HepG2 (cell line): ENCODE measurements at regions not wholly inside any gene's neighbourhood (a gene's known extent, or its start where the extent isn't known, plus 50 kb on each side); places are given as distances from the start of the nearest gene placed in this dataset.

ENCODE experiments used
- ATAC-seq: fragments of 200-7000 bp; cut with Tn5 transposase; 3 replicates; pipeline ENCODE4 v1.9.1; 2020; ENCODE audit warnings: mild to moderate bottlenecking, moderate library complexity
- BruUV-seq: library from RNA; stranded (reverse); fragments of 400-500 nt; replicated peaks from 2 replicates; lab custom pipeline; 2021; lab: Mats Ljungman, UMichigan
- CTCF ChIA-PET: fragments of 300-600 bp; formaldehyde crosslinking; extraction: SDS; loops from one replicate; lab custom pipeline; 2021; ENCODE audit warnings: low total read pairs, inconsistent platforms, low intra/inter-chr PET ratio; lab: Yijun Ruan, JAX
- POLR2A ChIA-PET: fragments of 350-600 bp; sonication (Branson Sonifier 250); formaldehyde crosslinking; loops from one replicate; lab custom pipeline; 2020; ENCODE audit warnings: antibody characterized with exemption, inconsistent platforms; lab: Yijun Ruan, JAX
- DNase-seq: peaks from one replicate; pipeline ENCODE4 v3.0.0-alpha.2; 2015; ENCODE audit warnings: low spot score
- FAIRE-seq: peaks from 3 replicates; lab custom pipeline; 2011; peaks lifted over from hg19 to GRCh38; lab: Jason Lieb, UNC
- H2AFZ ChIP-seq: one replicate; pipeline ENCODE4 v1.6.1; 2011; ENCODE audit warnings: low read length, inconsistent platforms
- H3K27ac ChIP-seq: fragments of 300-600 bp; 3 replicates; pipeline ENCODE4 v1.8.0; 2011; ENCODE audit warnings: mixed run types, mild to moderate bottlenecking, mixed read lengths, low read length, inconsistent platforms; ENCODE audit not compliant: insufficient read depth; ENCODE audit errors: extremely low read length
- H3K27me3 ChIP-seq, 2 experiments: fragments of 200-600 bp in 1 of 2; 2 replicates in 1 of 2; 3 replicates in 1 of 2; pipeline versions ENCODE4 v1.6.0 to v1.8.0; 2011; ENCODE audit warnings: low read length in 2 of 2, mild to moderate bottlenecking in 2 of 2, moderate library complexity in 2 of 2, inconsistent platforms in 1 of 2; ENCODE audit not compliant: insufficient read depth in 2 of 2, control insufficient read depth in 1 of 2
- H3K36me3 ChIP-seq, 2 experiments: fragments of 200-600 bp in 1 of 2; replicated peaks in 1 of 2; 2 replicates in 1 of 2; 3 replicates in 1 of 2; pipeline versions ENCODE4 v1.5.1 to v1.8.0; 2011; ENCODE audit warnings: low read length in 2 of 2, inconsistent platforms in 1 of 2; ENCODE audit not compliant: insufficient read depth in 2 of 2, control insufficient read depth in 1 of 2
- H3K4me1 ChIP-seq: 2 replicates; pipeline ENCODE4 v1.5.1; 2012; ENCODE audit warnings: low read length, inconsistent platforms; ENCODE audit not compliant: insufficient read depth
- H3K4me2 ChIP-seq: 2 replicates; pipeline ENCODE4 v1.6.0; 2011; ENCODE audit warnings: low read depth, low read length, inconsistent platforms
- H3K4me3 ChIP-seq, 3 experiments: fragments of 200-600 bp in 1 of 3; sonication (generic), shearing (Covaris generic) in 1 of 3; replicated peaks in 1 of 3; 2 replicates each; pipeline ENCODE4 v1.5.1; 2011 to 2016; ENCODE audit warnings: low read length in 3 of 3, inconsistent platforms in 2 of 3, low read depth in 2 of 3, mild to moderate bottlenecking in 2 of 3, control low read depth in 1 of 3, mixed read lengths in 1 of 3; ENCODE audit not compliant: insufficient read depth in 1 of 3
- H3K79me2 ChIP-seq: one replicate; pipeline ENCODE4 v1.6.1; 2011; ENCODE audit warnings: low read length, inconsistent platforms; ENCODE audit not compliant: insufficient read depth
- H3K9ac ChIP-seq: 2 replicates; pipeline ENCODE4 v1.6.0; 2011; ENCODE audit warnings: mild to moderate bottlenecking, low read depth, low read length, inconsistent platforms; ENCODE audit not compliant: insufficient read depth
- H3K9me3 ChIP-seq: 2 replicates; pipeline ENCODE4 v1.5.1; 2012; ENCODE audit warnings: mild to moderate bottlenecking, low read length
- H4K20me1 ChIP-seq: 2 replicates; pipeline ENCODE4 v1.6.0; 2011; ENCODE audit warnings: inconsistent platforms, mild to moderate bottlenecking, low read length, moderate library complexity; ENCODE audit not compliant: insufficient read depth
- ATF7 ChIP-seq, 2 experiments: fragments of 450-650 bp in 1 of 2; sonication (generic) in 1 of 2; formaldehyde crosslinking in 1 of 2; IDR thresholded peaks; 2 replicates each; pipeline versions ENCODE4 v1.4.0 to v1.6.1; 2016 to 2020; ENCODE audit warnings: antibody characterized with exemption in 1 of 2, mild to moderate bottlenecking in 1 of 2, missing genetic modification reagents in 1 of 2
- NFIC ChIP-seq: IDR thresholded peaks from 2 replicates; pipeline ENCODE4 v1.6.1; 2012; ENCODE audit warnings: mild to moderate bottlenecking, low read length, inconsistent platforms
- PAWR ChIP-seq: sonication (generic); formaldehyde crosslinking; IDR thresholded peaks from 2 replicates; pipeline ENCODE4 v1.4.0; 2020; ENCODE audit warnings: missing genetic modification reagents, mild to moderate bottlenecking, borderline replicate concordance
- THAP11 ChIP-seq: IDR thresholded peaks from 2 replicates; pipeline ENCODE4 v1.6.1; 2016; ENCODE audit warnings: missing biosample characterization, missing genetic modification reagents
- YEATS2 ChIP-seq: sonication (generic); formaldehyde crosslinking; IDR thresholded peaks from 2 replicates; pipeline ENCODE4 v1.4.0; 2020; ENCODE audit warnings: missing genetic modification reagents, borderline replicate concordance
- ZBTB26 ChIP-seq: IDR thresholded peaks from 2 replicates; pipeline ENCODE4 v1.6.1; 2016; ENCODE audit warnings: missing compliant biosample characterization, missing genetic modification reagents, borderline replicate concordance
- ZBTB46 ChIP-seq: sonication (generic); formaldehyde crosslinking; IDR thresholded peaks from 2 replicates; pipeline ENCODE4 v1.4.0; 2020; ENCODE audit warnings: mild to moderate bottlenecking, missing genetic modification reagents, borderline replicate concordance
- ZKSCAN1 ChIP-seq: fragments of 150-350 bp; IDR thresholded peaks from 2 replicates; pipeline ENCODE4 v1.6.1; 2014; ENCODE audit warnings: low read length
- ZNF138 ChIP-seq: sonication (generic); formaldehyde crosslinking; IDR thresholded peaks from 2 replicates; pipeline ENCODE4 v1.5.0; 2020; ENCODE audit warnings: mild to moderate bottlenecking, low read depth, missing genetic modification reagents
- ZNF33A ChIP-seq: sonication (generic); formaldehyde crosslinking; IDR thresholded peaks from 2 replicates; pipeline ENCODE4 v1.5.1; 2020; ENCODE audit warnings: missing genetic modification reagents, mild to moderate bottlenecking, moderate library complexity, borderline replicate concordance
- ZNF577 ChIP-seq: sonication (generic); formaldehyde crosslinking; IDR thresholded peaks from 2 replicates; pipeline ENCODE4 v1.4.0; 2020; ENCODE audit warnings: mild to moderate bottlenecking, low read depth, missing genetic modification reagents, borderline replicate concordance
- ZNF615 ChIP-seq: sonication (generic); formaldehyde crosslinking; IDR thresholded peaks from 2 replicates; pipeline ENCODE4 v1.5.0; 2020; ENCODE audit warnings: mild to moderate bottlenecking, missing genetic modification reagents, borderline replicate concordance
- WGBS: methylation state at CpG from one replicate; pipeline ENCODE4 v1.1.6; 2017; ENCODE audit warnings: low lambda C conversion rate; 5-methylcytosine and 5-hydroxymethylcytosine counted together
- in situ Hi-C: cut with HindIII; loops from 2 replicates; pipeline ENCODE4 v1.10.0; 2017; ENCODE audit warnings: low pct_unique_long_range_greater_than_20kb; ENCODE audit not compliant: extremely low pct_ligation_motif_present
- intact Hi-C: fragments of 100-400 bp; cut with micrococcal nuclease; formaldehyde crosslinking; loops from one replicate; pipeline ENCODE4 v1.10.0; 2022; ENCODE audit not compliant: unreplicated experiment

DNA sequence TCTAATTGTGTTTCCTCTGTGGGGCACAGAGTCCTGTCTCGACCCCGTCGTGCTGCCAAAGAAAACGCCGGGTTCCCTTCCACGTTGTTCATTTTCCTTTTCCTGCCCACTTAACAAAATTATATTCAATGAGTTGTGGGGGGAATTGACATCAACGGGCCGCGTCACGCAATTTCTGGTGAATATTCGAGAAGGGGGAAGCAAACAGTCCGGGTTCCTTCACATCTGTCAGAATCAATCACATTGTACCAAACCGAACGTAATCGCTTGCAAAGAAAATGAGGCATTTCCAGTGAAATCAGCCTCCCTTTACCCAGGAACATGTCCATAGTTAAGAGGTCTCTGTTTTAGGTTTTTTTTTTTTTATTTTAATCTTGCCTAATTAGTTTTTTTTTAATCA is 243.5 kb downstream of the SHOX start (continued):
- TF ChIP-seq ZBTB46 (CRISPR knock-in tag) (no peak), ATF7 (IDR thresholded peaks at IDR 0.05) (no peak), ATF7 (CRISPR knock-in tag; IDR thresholded peaks at IDR 0.05) (no peak)

GRCh38 chrX:873016-873415 is 242.4 kb downstream of the SHOX start:
- ChIA-PET POLR2A (no interaction called here), CTCF (no interaction called here)
- H3K9ac ChIP-seq: no peak overlapping the region
- no peak for FAIRE-seq
- 53% methylated on average over 7 of the region's 7 CpGs for WGBS
- peaks cover 11% of the 10 kb centered on the region for H3K9me3 ChIP-seq
- no peaks in the 10 kb centered on the region for H3K4me1 ChIP-seq
- no peaks in the 10 kb centered on the region for H3K79me2 ChIP-seq
- TF ChIP-seq ZNF138 (CRISPR knock-in tag): no peak
- no peak for TF ChIP-seq ZBTB26 (CRISPR knock-in tag)
- TF ChIP-seq THAP11 (CRISPR knock-in tag): no peak
- TF ChIP-seq PAWR (CRISPR knock-in tag): no peak
- TF ChIP-seq NFIC: no peak
- TF ChIP-seq ZNF577 (CRISPR knock-in tag): no peak
- no peak for TF ChIP-seq ZKSCAN1
- no peak for TF ChIP-seq ZNF33A (CRISPR knock-in tag)
- TF ChIP-seq YEATS2 (CRISPR knock-in tag): no peak
- TF ChIP-seq ZNF615 (CRISPR knock-in tag): no peak
- H4K20me1 ChIP-seq: no peaks in the 10 kb centered on the region
- ATAC-seq: no peak
- in situ Hi-C loops (no loop called here), intact Hi-C loops (no loop called here)
- H3K27me3 ChIP-seq: no peaks in the 10 kb centered on the region; a peak in 1 of 5 replicates
- no peak overlapping the region for H3K4me2 ChIP-seq
- no TSS peak for BruUV-seq
- H3K4me3 ChIP-seq: no peak overlapping the region
- H3K36me3 ChIP-seq: no peaks in the 10 kb centered on the region
- H2AFZ ChIP-seq: no peak overlapping the region
- DNase-seq: no peak
- no peak overlapping the region for H3K27ac ChIP-seq
